ENCODE measurements at regions not wholly inside any gene's neighbourhood (a gene's known extent, or its start where the extent isn't known, plus 50 kb on each side); places are given as distances from the start of the nearest gene placed in this dataset.

DNA sequence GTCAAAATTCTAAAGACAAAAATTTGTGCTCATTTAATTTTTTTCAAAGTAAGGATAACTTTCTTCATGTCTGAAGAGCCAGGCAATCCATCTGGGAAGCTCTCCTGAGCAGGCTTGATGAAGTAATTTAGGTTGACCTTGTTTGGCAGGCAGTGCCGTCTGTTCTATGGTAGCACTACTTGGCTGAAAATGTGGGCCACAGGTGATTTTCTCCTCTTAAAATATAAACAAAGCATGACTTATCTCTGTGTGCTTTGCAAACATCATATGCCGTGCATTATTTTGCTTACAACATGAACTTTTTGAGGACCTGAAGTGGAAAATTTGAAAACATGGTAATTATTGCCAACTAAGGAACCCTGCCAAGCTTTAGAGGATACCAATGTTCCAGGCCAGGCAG lies 143.2 kb downstream of the RAP2B start:
- Histone ChIP-seq H3K27me3 (ENCODE audit: control insufficient read depth in 3 of 3, insufficient read depth in 3 of 3, low read length in 3 of 3) (no peaks in the 10 kb centered on the region), H3K27ac (ENCODE audit: low read depth, low read length) (no peak overlapping the region), H3K36me3 (ENCODE audit: control insufficient read depth in 3 of 3, insufficient read depth in 3 of 3, low read length in 3 of 3) (no peaks in the 10 kb centered on the region), H3K4me1 (ENCODE audit: control insufficient read depth in 3 of 3, insufficient read depth in 3 of 3, low read length in 3 of 3) (no peaks in the 10 kb centered on the region), H3K4me3 (ENCODE audit: low read length in 3 of 3) (no peak overlapping the region), H3K9ac (ENCODE audit: low read depth in 1 of 3, low read length in 3 of 3) (no peak overlapping the region), H3K9me3 (ENCODE audit: control insufficient read depth in 3 of 3, low read length in 3 of 3) (no peaks in the 10 kb centered on the region)

DNA sequence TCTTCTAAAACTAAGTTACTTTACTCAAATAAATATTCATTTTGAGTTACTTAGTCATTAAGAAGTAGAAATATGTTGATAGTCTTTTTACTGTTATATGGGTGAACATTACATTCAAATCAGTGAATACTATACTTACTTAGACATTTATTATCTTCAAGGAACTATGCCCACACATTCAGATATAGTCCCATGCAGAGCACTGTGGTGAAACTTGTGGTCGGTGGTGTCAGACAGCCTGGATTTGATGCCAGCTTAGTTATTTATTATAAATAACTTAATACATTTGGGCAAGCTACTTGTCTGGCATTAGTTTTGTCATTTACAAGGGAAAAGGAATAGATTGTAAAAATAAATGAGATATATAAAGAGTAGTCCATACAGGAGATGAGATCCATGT lies 149.5 kb downstream of the RAP2B start:
- Histone ChIP-seq H3K4me1 (ENCODE audit: control insufficient read depth in 3 of 3, insufficient read depth in 3 of 3, low read length in 3 of 3) (no peaks in the 10 kb centered on the region), H3K9me3 (ENCODE audit: control insufficient read depth in 3 of 3, low read length in 3 of 3) (peaks cover 0 to 2% (median 0%) of the 10 kb centered on the region in 3 donors), H3K36me3 (ENCODE audit: control insufficient read depth in 3 of 3, insufficient read depth in 3 of 3, low read length in 3 of 3) (no peaks in the 10 kb centered on the region), H3K27me3 (ENCODE audit: control insufficient read depth in 3 of 3, insufficient read depth in 3 of 3, low read length in 3 of 3) (no peaks in the 10 kb centered on the region), H3K27ac (ENCODE audit: low read depth, low read length) (no peak overlapping the region), H3K9ac (ENCODE audit: low read depth in 1 of 3, low read length in 3 of 3) (no peak overlapping the region), H3K4me3 (ENCODE audit: low read length in 3 of 3) (no peak overlapping the region)

DNA sequence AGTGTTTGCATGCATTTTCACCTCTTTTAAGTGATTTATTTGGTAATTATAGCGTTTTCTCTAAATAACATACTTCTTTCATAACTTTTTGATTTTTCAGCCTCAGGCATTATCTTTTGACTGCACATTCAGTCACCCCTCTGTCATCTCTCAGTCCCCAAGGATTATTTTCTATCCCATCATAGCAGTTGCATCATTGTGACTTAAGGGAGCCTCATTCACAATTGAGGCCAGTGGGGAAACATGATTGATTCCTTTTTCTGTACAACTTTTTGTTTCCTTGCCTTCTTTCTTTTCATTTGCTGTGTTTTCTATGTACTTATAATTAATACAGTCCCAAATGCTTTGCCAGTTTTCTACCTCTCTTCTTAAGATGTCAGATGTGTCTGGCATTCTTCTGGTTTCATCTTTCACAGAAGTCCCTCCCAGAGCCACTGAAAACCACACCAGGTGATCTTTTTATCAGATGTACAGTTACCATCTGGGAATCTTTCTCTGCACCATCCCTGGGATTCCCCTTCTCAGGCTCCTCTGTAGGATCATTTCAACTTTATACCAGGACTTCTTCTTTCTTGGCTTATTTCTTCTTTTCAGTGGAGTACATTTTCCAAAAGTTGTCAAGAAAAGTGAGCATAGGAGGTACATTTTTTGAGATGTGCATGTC lies 151.4 kb downstream of the RAP2B start:
- Histone ChIP-seq H3K27ac (ENCODE audit: low read depth, low read length) (no peak overlapping the region), H3K9me3 (ENCODE audit: control insufficient read depth in 3 of 3, low read length in 3 of 3) (peaks cover 0 to 2% (median 0%) of the 10 kb centered on the region in 3 donors), H3K4me1 (ENCODE audit: control insufficient read depth in 3 of 3, insufficient read depth in 3 of 3, low read length in 3 of 3) (no peaks in the 10 kb centered on the region), H3K4me3 (ENCODE audit: low read length in 3 of 3) (no peak overlapping the region), H3K27me3 (ENCODE audit: control insufficient read depth in 3 of 3, insufficient read depth in 3 of 3, low read length in 3 of 3) (no peaks in the 10 kb centered on the region), H3K9ac (ENCODE audit: low read depth in 1 of 3, low read length in 3 of 3) (no peak overlapping the region), H3K36me3 (ENCODE audit: control insufficient read depth in 3 of 3, insufficient read depth in 3 of 3, low read length in 3 of 3) (no peaks in the 10 kb centered on the region)

DNA sequence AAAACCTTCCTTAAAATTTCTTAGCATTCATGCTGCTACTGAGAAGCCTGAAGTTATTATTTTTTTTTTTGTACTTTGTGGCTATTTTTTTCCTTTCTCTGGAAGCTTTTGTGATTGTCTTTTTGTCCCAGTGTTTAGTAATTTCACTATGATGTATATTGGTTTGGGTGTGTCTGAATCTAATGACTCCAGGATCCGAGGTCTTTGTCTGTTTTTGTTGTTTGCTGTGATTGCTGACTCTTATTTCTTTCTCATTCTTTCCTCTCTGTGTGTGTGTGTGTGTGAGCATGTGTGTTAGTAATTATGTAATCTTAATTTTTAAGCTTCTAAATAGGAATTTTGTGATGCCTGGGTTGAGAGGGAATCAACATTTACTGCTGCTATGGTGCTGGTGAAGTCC lies 152.0 kb downstream of the RAP2B start:
- Histone ChIP-seq H3K36me3 (ENCODE audit: control insufficient read depth in 3 of 3, insufficient read depth in 3 of 3, low read length in 3 of 3) (no peaks in the 10 kb centered on the region), H3K27me3 (ENCODE audit: control insufficient read depth in 3 of 3, insufficient read depth in 3 of 3, low read length in 3 of 3) (no peaks in the 10 kb centered on the region), H3K4me3 (ENCODE audit: low read length in 3 of 3) (no peak overlapping the region), H3K9me3 (ENCODE audit: control insufficient read depth in 3 of 3, low read length in 3 of 3) (peaks cover 0 to 2% (median 0%) of the 10 kb centered on the region in 3 donors), H3K9ac (ENCODE audit: low read depth in 1 of 3, low read length in 3 of 3) (no peak overlapping the region), H3K4me1 (ENCODE audit: control insufficient read depth in 3 of 3, insufficient read depth in 3 of 3, low read length in 3 of 3) (no peaks in the 10 kb centered on the region), H3K27ac (ENCODE audit: low read depth, low read length) (no peak overlapping the region)

DNA sequence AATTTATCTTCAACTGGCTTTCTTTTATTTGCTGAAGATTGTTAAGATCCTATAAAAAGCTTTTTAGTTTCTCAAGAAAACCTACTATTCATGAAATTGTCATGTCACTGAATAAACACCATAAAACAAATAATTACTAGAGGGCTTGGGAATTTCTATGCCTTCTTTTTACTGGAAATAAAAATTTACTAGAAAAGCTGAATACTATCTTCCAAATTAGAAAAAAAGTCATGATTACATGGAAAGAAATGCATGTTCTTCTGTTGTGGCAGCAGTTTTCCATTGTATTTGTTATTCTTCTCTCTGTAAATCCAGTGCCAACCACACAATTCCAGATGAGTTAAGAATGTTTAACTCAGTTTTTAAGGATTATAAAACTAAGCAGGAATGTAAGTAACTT lies 153.8 kb downstream of the RAP2B start:
- Histone ChIP-seq H3K36me3 (ENCODE audit: control insufficient read depth in 3 of 3, insufficient read depth in 3 of 3, low read length in 3 of 3) (no peaks in the 10 kb centered on the region), H3K9me3 (ENCODE audit: control insufficient read depth in 3 of 3, low read length in 3 of 3) (peaks cover 0 to 2% (median 0%) of the 10 kb centered on the region in 3 donors), H3K4me3 (ENCODE audit: low read length in 3 of 3) (no peak overlapping the region), H3K9ac (ENCODE audit: low read depth in 1 of 3, low read length in 3 of 3) (no peak overlapping the region), H3K4me1 (ENCODE audit: control insufficient read depth in 3 of 3, insufficient read depth in 3 of 3, low read length in 3 of 3) (no peaks in the 10 kb centered on the region), H3K27me3 (ENCODE audit: control insufficient read depth in 3 of 3, insufficient read depth in 3 of 3, low read length in 3 of 3) (no peaks in the 10 kb centered on the region), H3K27ac (ENCODE audit: low read depth, low read length) (no peak overlapping the region)

DNA sequence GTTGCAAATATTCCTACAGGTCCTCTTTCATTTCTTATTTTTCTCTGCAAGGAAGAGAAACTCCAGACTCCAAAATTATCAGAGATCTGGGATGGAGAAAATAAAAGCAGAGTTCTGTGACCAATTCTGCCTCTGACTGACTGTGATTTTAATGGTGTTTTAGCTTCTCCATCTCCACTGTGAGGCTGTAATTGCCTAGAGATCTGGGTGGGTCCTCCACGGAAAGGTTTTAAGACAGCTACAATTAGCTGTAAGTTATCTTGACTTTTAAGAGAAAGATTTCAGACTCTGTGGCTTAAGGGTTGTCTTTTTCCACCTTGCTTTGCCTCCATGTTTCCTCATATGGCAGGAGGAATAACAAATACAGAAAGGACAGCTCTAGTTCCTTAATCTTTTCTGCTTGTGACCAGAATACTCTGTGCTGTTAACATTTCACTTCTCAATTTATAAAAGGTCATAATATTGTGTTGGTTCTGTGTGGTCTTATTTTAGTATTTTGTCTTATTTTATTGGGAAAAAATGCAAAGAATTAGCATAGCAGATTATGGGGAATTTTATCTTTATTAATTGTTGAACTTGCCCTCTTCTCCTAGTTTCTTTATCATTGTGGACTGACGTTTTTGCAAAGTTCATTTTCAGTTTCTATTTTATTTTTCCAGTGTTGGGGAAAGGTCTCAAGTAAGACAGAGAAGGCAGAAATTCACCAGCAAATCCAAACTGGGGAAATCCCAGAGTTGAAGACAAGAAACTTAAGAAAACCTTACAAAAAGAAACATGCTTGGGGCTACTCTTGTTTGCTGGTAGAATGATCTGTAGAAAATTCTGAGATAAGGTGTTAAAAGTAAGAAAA lies 157.9 kb downstream of the RAP2B start:
- Histone ChIP-seq H3K9me3 (ENCODE audit: control insufficient read depth in 3 of 3, low read length in 3 of 3) (peaks cover 0 to under 1% (median 0%) of the 10 kb centered on the region in 3 donors), H3K27ac (ENCODE audit: low read depth, low read length) (no peak overlapping the region), H3K4me3 (ENCODE audit: low read length in 3 of 3) (no peak overlapping the region), H3K4me1 (ENCODE audit: control insufficient read depth in 3 of 3, insufficient read depth in 3 of 3, low read length in 3 of 3) (no peaks in the 10 kb centered on the region), H3K9ac (ENCODE audit: low read depth in 1 of 3, low read length in 3 of 3) (no peak overlapping the region), H3K36me3 (ENCODE audit: control insufficient read depth in 3 of 3, insufficient read depth in 3 of 3, low read length in 3 of 3) (no peaks in the 10 kb centered on the region), H3K27me3 (ENCODE audit: control insufficient read depth in 3 of 3, insufficient read depth in 3 of 3, low read length in 3 of 3) (no peaks in the 10 kb centered on the region)

DNA sequence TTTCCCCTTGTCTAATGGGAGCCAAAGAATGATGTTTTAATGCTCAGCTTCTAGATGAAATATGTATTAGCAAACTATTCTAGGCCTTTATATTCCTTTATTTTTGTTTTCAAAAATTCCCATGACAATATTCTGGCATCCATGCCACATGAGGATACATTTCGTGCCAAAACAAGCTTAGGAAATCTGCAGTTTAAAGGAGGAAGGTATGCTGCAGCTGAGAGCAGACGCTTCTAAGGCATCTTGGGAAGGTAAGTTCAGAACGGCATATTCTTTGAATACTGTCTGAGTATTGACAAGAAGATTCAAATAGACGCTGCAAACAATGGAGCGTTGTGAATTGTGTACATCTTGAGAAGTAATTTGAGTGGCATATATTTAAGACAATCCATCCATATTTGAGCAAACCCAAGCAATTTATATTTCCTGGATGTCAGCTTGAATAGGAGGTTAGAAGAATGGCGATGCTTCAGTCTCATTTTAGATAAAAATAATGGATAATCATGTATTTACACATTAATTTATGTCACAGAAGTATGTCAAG lies 158.6 kb downstream of the RAP2B start:
- Histone ChIP-seq H3K36me3 (ENCODE audit: control insufficient read depth in 3 of 3, insufficient read depth in 3 of 3, low read length in 3 of 3) (no peaks in the 10 kb centered on the region), H3K9me3 (ENCODE audit: control insufficient read depth in 3 of 3, low read length in 3 of 3) (peaks cover 0 to 4% (median 0%) of the 10 kb centered on the region in 3 donors), H3K27me3 (ENCODE audit: control insufficient read depth in 3 of 3, insufficient read depth in 3 of 3, low read length in 3 of 3) (no peaks in the 10 kb centered on the region), H3K27ac (ENCODE audit: low read depth, low read length) (no peak overlapping the region), H3K4me1 (ENCODE audit: control insufficient read depth in 3 of 3, insufficient read depth in 3 of 3, low read length in 3 of 3) (no peaks in the 10 kb centered on the region), H3K4me3 (ENCODE audit: low read length in 3 of 3) (no peak overlapping the region), H3K9ac (ENCODE audit: low read depth in 1 of 3, low read length in 3 of 3) (no peak overlapping the region)

DNA sequence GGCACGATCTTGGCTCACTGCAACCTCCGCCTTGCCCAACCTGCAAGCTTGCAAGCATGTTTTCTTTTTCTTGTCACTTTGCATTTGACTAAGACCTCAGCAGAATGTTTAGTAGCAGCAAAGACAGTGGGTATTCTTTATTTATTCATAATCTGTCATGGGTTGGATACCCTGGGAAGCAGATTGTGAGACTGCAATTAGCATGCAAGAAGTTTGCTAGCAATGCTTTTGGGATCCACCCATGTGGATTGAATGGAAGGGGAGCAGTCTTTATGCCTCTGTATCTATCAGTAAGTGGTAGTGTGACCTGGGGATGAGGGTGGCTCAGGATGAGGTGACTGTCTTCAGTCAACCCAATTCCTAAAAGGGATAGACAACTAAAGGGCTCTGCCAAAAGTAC lies 166.7 kb downstream of the RAP2B start:
- Histone ChIP-seq H3K9me3 (ENCODE audit: control insufficient read depth in 3 of 3, low read length in 3 of 3) (peaks cover 0 to 4% (median 0%) of the 10 kb centered on the region in 3 donors), H3K36me3 (ENCODE audit: control insufficient read depth in 3 of 3, insufficient read depth in 3 of 3, low read length in 3 of 3) (no peaks in the 10 kb centered on the region), H3K4me1 (ENCODE audit: control insufficient read depth in 3 of 3, insufficient read depth in 3 of 3, low read length in 3 of 3) (no peaks in the 10 kb centered on the region), H3K9ac (ENCODE audit: low read depth in 1 of 3, low read length in 3 of 3) (no peak overlapping the region), H3K27ac (ENCODE audit: low read depth, low read length) (no peak overlapping the region), H3K4me3 (ENCODE audit: low read length in 3 of 3) (no peak overlapping the region), H3K27me3 (ENCODE audit: control insufficient read depth in 3 of 3, insufficient read depth in 3 of 3, low read length in 3 of 3) (no peaks in the 10 kb centered on the region)

DNA sequence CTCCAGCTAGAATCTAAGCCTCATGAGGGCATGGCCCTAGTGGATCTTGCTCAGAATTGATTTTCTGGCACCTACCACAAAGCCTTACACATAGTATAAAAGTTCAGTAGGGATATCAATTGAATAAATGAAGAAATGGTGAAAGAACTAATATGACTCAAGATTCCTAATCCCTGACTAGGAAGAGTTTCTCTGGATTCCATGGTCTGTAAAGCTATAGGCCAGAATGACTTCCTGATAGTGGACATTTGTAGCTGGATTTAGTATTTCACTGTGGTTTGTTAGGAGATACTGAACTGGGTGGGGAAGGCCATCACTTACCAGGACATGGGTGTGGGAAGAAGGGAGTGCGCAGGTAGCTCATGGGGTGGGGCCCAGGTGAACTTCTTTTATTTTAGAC lies 168.9 kb downstream of the RAP2B start:
- H3K4me3 ChIP-seq (ENCODE audit: low read length in 3 of 3): no peak overlapping the region
- H3K36me3 ChIP-seq (ENCODE audit: control insufficient read depth in 3 of 3, insufficient read depth in 3 of 3, low read length in 3 of 3): no peaks in the 10 kb centered on the region
- H3K27ac ChIP-seq (ENCODE audit: low read depth, low read length): no peak overlapping the region
- no peaks in the 10 kb centered on the region for H3K27me3 ChIP-seq (ENCODE audit: control insufficient read depth in 3 of 3, insufficient read depth in 3 of 3, low read length in 3 of 3)
- H3K9ac ChIP-seq (ENCODE audit: low read depth in 1 of 3, low read length in 3 of 3): no peak overlapping the region
- H3K4me1 ChIP-seq (ENCODE audit: control insufficient read depth in 3 of 3, insufficient read depth in 3 of 3, low read length in 3 of 3): no peaks in the 10 kb centered on the region
- no peaks in the 10 kb centered on the region for H3K9me3 ChIP-seq (ENCODE audit: control insufficient read depth in 3 of 3, low read length in 3 of 3)

DNA sequence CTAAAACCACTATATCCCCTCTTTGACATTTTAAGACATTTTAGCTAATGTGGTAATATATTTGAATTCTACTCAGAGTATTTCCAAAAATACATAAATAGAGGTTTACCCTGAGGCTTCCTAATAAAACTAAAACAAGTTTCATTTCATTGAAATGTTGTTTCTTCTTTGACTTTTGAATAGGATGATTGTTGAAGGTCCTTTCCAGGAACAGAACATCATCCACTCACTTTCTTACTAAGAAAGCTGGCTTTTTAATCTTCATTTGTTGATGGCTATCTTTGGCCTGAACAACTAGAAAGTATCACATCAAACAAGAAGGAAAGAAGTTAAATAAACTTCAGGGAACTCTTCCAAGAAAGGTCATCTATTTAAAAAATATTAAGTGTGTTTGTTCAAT lies 169.7 kb downstream of the RAP2B start:
- no peaks in the 10 kb centered on the region for H3K9me3 ChIP-seq (ENCODE audit: control insufficient read depth in 3 of 3, low read length in 3 of 3)
- no peak overlapping the region for H3K4me3 ChIP-seq (ENCODE audit: low read length in 3 of 3)
- no peaks in the 10 kb centered on the region for H3K36me3 ChIP-seq (ENCODE audit: control insufficient read depth in 3 of 3, insufficient read depth in 3 of 3, low read length in 3 of 3)
- H3K4me1 ChIP-seq (ENCODE audit: control insufficient read depth in 3 of 3, insufficient read depth in 3 of 3, low read length in 3 of 3): no peaks in the 10 kb centered on the region
- H3K27me3 ChIP-seq (ENCODE audit: control insufficient read depth in 3 of 3, insufficient read depth in 3 of 3, low read length in 3 of 3): no peaks in the 10 kb centered on the region
- no peak overlapping the region for H3K9ac ChIP-seq (ENCODE audit: low read depth in 1 of 3, low read length in 3 of 3)
- no peak overlapping the region for H3K27ac ChIP-seq (ENCODE audit: low read depth, low read length)
